GM12891 (cell line): ENCODE measurements at regions not wholly inside any gene's neighbourhood (a gene's known extent, or its start where the extent isn't known, plus 50 kb on each side); places are given as distances from the start of the nearest gene placed in this dataset.

ENCODE experiments used
- PAX5 ChIP-seq: IDR thresholded peaks from 2 replicates; pipeline ENCODE4 v1.6.1; 2011; ENCODE audit warnings: low read length, moderate library complexity, mild to moderate bottlenecking; ENCODE audit not compliant: insufficient read depth, severe bottlenecking
- POLR2A ChIP-seq: IDR thresholded peaks from 2 replicates; pipeline ENCODE4 v1.6.1; 2011; ENCODE audit warnings: low read depth, low read length, control low read depth
- POLR2AphosphoS5 ChIP-seq: IDR thresholded peaks from 2 replicates; pipeline ENCODE4 v1.6.1; 2011; ENCODE audit warnings: low read depth, low read length, control low read depth
- POU2F2 ChIP-seq: IDR thresholded peaks from 2 replicates; pipeline ENCODE4 v1.6.1; 2011; ENCODE audit warnings: low read depth, mild to moderate bottlenecking, control low read depth, low read length, moderate library complexity
- SPI1 ChIP-seq: IDR thresholded peaks from 2 replicates; pipeline ENCODE4 v1.6.1; 2011; ENCODE audit warnings: low read depth, low read length, control low read depth
- TAF1 ChIP-seq: IDR thresholded peaks from 2 replicates; pipeline ENCODE4 v1.6.1; 2011; ENCODE audit warnings: low read depth, low read length, control low read depth

GRCh38 chr16:63769211-63769610 lies 1352.7 kb downstream of the CDH11 start:
- TF ChIP-seq POLR2A (no peak), POLR2AphosphoS5 (no peak), TAF1 (no peak), POU2F2 (no peak), SPI1 (no peak), PAX5 (no peak)
